ENCODE measurements at regions not wholly inside any gene's neighbourhood (a gene's known extent, or its start where the extent isn't known, plus 50 kb on each side); places are given as distances from the start of the nearest gene placed in this dataset.
"Not testable (repeated sequence)": the region's sequence is repeated elsewhere in the genome, so short reads cannot be mapped to it uniquely, and the experiment has no call there.

DNA sequence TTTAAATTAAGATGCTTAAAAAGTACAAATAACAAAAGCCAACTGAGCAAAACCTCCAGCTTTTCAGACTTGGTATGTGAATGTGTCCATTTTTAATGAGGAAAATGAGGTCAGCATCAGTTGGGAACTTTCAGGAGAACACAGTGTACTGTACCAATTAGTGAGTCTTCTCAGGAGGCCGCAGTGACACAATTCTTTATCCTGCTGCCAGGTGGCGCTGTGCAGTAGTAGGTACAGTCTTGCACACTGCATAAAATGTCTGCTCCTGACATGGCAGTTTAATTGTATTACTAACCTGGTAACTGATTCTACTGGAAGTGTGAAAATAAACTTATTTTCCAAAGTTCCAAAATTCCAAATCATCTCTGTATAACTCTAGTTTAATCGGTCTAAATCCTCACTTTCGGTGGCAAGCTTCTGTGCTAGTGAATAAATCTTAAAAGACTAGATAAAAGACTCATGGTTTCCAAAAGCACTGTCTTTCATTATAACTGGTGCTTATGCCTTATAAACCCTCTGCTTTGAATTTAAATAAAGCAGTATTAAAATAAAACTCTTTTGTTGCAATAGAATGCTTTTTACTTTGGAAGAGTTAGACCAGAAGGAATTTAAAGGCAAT is 214.8 kb upstream of the MMS22L start:
- TF ChIP-seq POLR2AphosphoS5 (IDR thresholded peaks at IDR 0.05; ENCODE audit: low read depth) (no peak), CTCF (IDR thresholded peaks at IDR 0.05; ENCODE audit: insufficient read depth, low read length) (peak; percentile 87)
- DNase-seq (ENCODE audit: low read depth in 1 of 2, low spot score in 1 of 2), result peak; percentile 16 to 58
- H3K27ac ChIP-seq (replicated peaks), result no peak overlapping the region
- H3K4me3 ChIP-seq (replicated peaks; ENCODE audit: insufficient read depth, low read length), result no peak overlapping the region
- H3K27me3 ChIP-seq (ENCODE audit: insufficient read depth, poor library complexity, severe bottlenecking), result no peaks in the 10 kb centered on the region

- Histone ChIP-seq H3K4me3 (replicated peaks; ENCODE audit: insufficient read depth, low read length) (no peak overlapping the region), H3K27me3 (ENCODE audit: insufficient read depth, poor library complexity, severe bottlenecking) (no peaks in the 10 kb centered on the region), H3K27ac (replicated peaks) (no peak overlapping the region)
- TF ChIP-seq GABPA (IDR thresholded peaks at IDR 0.05; ENCODE audit: low read depth) (no peak), SPI1 (IDR thresholded peaks at IDR 0.05; ENCODE audit: borderline replicate concordance, low read depth) (no peak), CTCF (IDR thresholded peaks at IDR 0.05; ENCODE audit: insufficient read depth, low read length) (no peak), POLR2AphosphoS5 (IDR thresholded peaks at IDR 0.05; ENCODE audit: low read depth) (no peak), REST (IDR thresholded peaks at IDR 0.05; ENCODE audit: insufficient replicate concordance, low read depth) (no peak)
- no peak for DNase-seq (ENCODE audit: low read depth in 1 of 2, low spot score in 1 of 2)
Measured at GRCh38 chr6:97501853-97502252, 218.8 kb upstream of the MMS22L start.

DNA sequence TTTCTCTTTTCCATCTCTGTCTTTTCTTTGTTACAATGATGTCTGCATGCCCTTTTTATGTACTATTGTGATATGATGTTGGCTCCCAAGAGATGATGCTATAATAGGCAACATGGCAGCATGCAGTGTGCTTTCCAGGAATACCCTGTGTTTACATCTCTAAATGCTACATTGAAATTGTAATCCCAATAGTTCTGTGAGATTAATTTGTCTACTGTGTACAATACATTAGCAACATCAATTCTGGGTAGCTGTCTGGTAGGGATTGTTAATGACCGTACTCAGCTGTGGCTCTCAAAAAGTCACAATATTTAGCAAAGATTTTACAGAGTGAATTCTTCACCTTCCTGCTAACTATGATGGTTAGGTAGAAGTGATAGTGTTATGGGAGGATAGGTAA is 225.6 kb upstream of the MMS22L start:
- no peak for DNase-seq (ENCODE audit: low read depth in 1 of 2, low spot score in 1 of 2)
- TF ChIP-seq SPI1 (IDR thresholded peaks at IDR 0.05; ENCODE audit: borderline replicate concordance, low read depth) (no peak), GABPA (IDR thresholded peaks at IDR 0.05; ENCODE audit: low read depth) (no peak), POLR2AphosphoS5 (IDR thresholded peaks at IDR 0.05; ENCODE audit: low read depth) (no peak), REST (IDR thresholded peaks at IDR 0.05; ENCODE audit: insufficient replicate concordance, low read depth) (no peak)
- H3K27me3 ChIP-seq (ENCODE audit: insufficient read depth, poor library complexity, severe bottlenecking), result no peaks in the 10 kb centered on the region
- H3K4me3 ChIP-seq (replicated peaks; ENCODE audit: insufficient read depth, low read length), result no peak overlapping the region
- H3K27ac ChIP-seq (replicated peaks), result no peak overlapping the region

DNA sequence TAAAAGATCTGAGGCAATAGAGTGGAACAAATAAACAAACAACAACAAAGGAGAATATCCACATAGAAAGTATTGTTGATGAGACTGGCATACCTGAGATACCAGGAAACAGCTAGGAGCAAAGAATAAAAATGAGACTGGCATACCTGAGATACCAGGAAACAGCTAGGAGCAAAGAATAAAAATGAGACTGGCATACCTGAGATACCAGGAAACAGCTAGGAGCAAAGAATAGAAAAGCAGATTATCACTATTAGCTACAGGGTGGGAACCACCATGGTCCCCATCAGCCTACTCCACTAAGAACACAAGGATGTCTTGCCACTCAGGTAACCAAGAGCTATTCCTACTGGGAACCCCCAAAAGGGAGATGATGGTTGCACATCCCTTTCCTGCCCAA is 230.2 kb upstream of the MMS22L start:
- not testable (repeated sequence) for DNase-seq (ENCODE audit: low read depth in 1 of 2, low spot score in 1 of 2); H3K27me3 ChIP-seq (ENCODE audit: insufficient read depth, poor library complexity, severe bottlenecking); H3K4me3 ChIP-seq (replicated peaks; ENCODE audit: insufficient read depth, low read length); H3K27ac ChIP-seq (replicated peaks)

DNA sequence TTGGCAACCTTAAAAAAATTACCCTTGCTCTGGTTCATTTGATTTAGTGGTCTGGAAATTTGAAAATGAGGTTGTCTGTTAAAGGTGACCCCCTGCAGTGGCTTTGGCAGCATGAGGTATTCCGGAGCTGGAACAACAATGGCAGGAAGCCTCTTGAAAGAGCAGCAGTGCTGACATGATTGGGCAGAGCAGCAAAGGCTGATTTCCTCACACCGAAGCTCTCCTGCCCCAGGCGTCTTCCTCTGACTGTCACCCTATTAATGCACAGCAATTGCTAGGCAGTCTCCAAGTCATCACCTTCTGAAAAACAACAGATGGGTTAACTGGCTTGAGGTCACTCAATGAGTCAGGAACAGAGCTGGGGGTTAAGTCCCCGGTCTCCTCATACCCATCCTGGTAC is 241.8 kb upstream of the MMS22L start:
- DNase-seq (ENCODE audit: low read depth in 1 of 2, low spot score in 1 of 2), result no peak
- Histone ChIP-seq H3K27ac (replicated peaks) (no peak overlapping the region), H3K4me3 (replicated peaks; ENCODE audit: insufficient read depth, low read length) (no peak overlapping the region), H3K27me3 (ENCODE audit: insufficient read depth, poor library complexity, severe bottlenecking) (no peaks in the 10 kb centered on the region)
- TF ChIP-seq SPI1 (IDR thresholded peaks at IDR 0.05; ENCODE audit: borderline replicate concordance, low read depth) (no peak), POLR2AphosphoS5 (IDR thresholded peaks at IDR 0.05; ENCODE audit: low read depth) (no peak), CTCF (IDR thresholded peaks at IDR 0.05; ENCODE audit: insufficient read depth, low read length) (no peak), REST (IDR thresholded peaks at IDR 0.05; ENCODE audit: insufficient replicate concordance, low read depth) (no peak), GABPA (IDR thresholded peaks at IDR 0.05; ENCODE audit: low read depth) (no peak)

All from HL-60 (cell line).